ENCODE measurements at regions not wholly inside any gene's neighbourhood (a gene's known extent, or its start where the extent isn't known, plus 50 kb on each side); places are given as distances from the start of the nearest gene placed in this dataset.

DNA sequence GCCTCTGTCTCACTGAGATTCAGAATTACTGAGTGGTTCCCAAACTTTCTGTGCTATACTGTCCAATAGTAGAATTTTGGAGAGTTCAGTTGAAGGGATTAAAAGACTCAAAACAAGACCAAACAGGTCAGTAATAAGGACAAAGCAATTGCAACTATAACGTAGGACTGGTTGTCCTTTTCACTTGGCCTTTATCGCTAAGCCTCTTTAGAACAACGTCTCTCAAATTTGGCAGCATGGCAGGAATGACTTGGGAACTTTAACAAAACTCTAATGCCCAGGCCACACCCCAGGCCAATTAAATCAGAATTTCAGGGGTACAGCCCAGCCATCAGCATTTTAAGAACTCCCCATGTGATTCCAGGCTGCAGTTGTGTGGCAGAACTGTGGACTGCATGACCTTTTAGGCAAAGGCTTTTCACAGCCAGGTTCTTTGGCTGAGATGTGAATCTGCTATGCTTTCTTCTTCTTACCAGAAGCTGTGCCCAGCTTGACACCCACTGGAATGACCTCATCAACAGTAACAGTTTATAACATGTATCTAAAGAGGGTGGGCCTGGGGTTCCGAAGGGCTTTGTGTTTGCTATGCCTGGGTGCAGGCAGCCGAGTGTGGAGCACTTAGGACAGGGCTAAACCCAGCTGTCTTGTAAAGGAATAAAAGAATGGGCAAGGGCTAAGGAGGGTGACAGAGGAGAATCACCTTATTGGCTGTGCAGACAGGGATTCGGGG is 226.2 kb upstream of the PRICKLE2 start:
- H3K4me3 ChIP-seq (ENCODE audit: low read length), result no peak overlapping the region
- WGBS (ENCODE audit: insufficient coverage), result 63% methylated on average over 5 of the region's 6 CpGs
- H3K27me3 ChIP-seq (ENCODE audit: control insufficient read depth, insufficient read depth, low read length), result peaks cover 3% of the 10 kb centered on the region
- H3K9me3 ChIP-seq (replicated peaks; ENCODE audit: control insufficient read depth, low read depth, low read length), result no peaks in the 10 kb centered on the region
- H3K4me1 ChIP-seq (ENCODE audit: control insufficient read depth, insufficient read depth, low read length), result no peaks in the 10 kb centered on the region
- H3K27ac ChIP-seq (ENCODE audit: low read length), result no peak overlapping the region
- no peak for DNase-seq
- no peaks in the 10 kb centered on the region for H3K36me3 ChIP-seq (ENCODE audit: control insufficient read depth, insufficient read depth, low read length)

DNA sequence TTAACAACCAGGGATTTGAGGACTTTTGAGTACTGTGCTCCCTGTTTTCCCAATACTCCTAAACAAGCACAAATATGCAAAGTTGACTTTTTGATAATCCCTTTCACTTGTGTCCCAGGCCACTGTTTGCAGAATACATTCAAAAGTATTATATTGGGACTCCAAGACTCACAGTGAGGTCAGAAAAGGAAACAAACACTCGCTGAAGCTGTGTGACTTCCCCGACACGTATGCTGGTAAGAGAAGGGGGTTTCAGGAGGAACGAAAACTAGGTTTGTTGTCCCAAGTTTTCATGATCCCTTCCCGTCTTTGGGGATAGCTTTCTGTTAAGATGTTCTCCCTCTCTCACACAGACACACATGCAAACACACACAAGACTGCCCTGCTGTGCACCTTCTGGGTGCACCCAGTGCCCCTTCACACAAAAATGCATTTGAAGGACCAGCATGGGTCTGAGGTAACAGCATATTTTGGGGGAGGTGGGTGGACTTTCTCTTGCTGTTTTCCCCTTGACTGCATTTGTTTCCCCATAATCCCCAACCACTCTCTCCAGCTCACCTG is 225.2 kb upstream of the PRICKLE2 start:
- Histone ChIP-seq H3K4me3 (ENCODE audit: low read length) (no peak overlapping the region), H3K9me3 (replicated peaks; ENCODE audit: control insufficient read depth, low read depth, low read length) (no peaks in the 10 kb centered on the region), H3K27ac (ENCODE audit: low read length) (no peak overlapping the region), H3K36me3 (ENCODE audit: control insufficient read depth, insufficient read depth, low read length) (no peaks in the 10 kb centered on the region), H3K27me3 (ENCODE audit: control insufficient read depth, insufficient read depth, low read length) (peaks cover 5% of the 10 kb centered on the region), H3K4me1 (ENCODE audit: control insufficient read depth, insufficient read depth, low read length) (no peaks in the 10 kb centered on the region)
- no peak for DNase-seq
- WGBS (ENCODE audit: insufficient coverage), result no CpG with 5 or more reads among the region's 5 CpGs

DNA sequence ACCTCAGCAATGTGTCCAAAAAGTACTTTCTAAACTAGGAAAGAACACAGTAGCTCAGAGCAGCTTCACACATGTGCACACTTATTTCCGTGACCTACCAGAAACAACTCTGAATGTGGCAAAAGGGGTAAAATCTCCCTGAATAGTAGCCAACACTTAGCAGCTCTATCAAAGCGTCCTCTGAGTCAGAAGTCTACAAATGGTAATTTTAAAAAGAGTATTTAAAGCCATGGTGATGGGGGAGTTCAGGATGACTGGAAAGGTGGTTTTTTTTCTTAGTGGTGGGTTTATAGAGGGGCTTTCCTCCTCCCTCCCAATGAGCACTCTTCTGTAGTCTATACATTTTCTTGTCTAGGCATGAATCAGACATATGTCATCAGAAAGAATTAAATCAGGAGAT is 223.8 kb upstream of the PRICKLE2 start:
- Histone ChIP-seq H3K4me1 (ENCODE audit: control insufficient read depth, insufficient read depth, low read length) (peaks cover 9% of the 10 kb centered on the region), H3K4me3 (ENCODE audit: low read length) (no peak overlapping the region), H3K27me3 (ENCODE audit: control insufficient read depth, insufficient read depth, low read length) (peaks cover 16% of the 10 kb centered on the region), H3K36me3 (ENCODE audit: control insufficient read depth, insufficient read depth, low read length) (no peaks in the 10 kb centered on the region), H3K9me3 (replicated peaks; ENCODE audit: control insufficient read depth, low read depth, low read length) (no peaks in the 10 kb centered on the region), H3K27ac (ENCODE audit: low read length) (no peak overlapping the region)
- no peak for DNase-seq
- WGBS (ENCODE audit: insufficient coverage), result no CpG with 5 or more reads among the region's 2 CpGs

- Histone ChIP-seq H3K4me3 (ENCODE audit: low read length) (no peak overlapping the region), H3K27me3 (ENCODE audit: control insufficient read depth, insufficient read depth, low read length) (peaks cover 25% of the 10 kb centered on the region), H3K4me1 (ENCODE audit: control insufficient read depth, insufficient read depth, low read length) (peaks cover 21% of the 10 kb centered on the region), H3K36me3 (ENCODE audit: control insufficient read depth, insufficient read depth, low read length) (no peaks in the 10 kb centered on the region), H3K27ac (ENCODE audit: low read length) (no peak overlapping the region), H3K9me3 (replicated peaks; ENCODE audit: control insufficient read depth, low read depth, low read length) (no peaks in the 10 kb centered on the region)
- DNase-seq, result no peak
- WGBS (ENCODE audit: insufficient coverage), result no CpG with 5 or more reads among the region's 5 CpGs
These were observed 220.7 kb upstream of the PRICKLE2 start for GRCh38 chr3:64445944-64446300.

GRCh38 chr3:64445109-64445943 is 220.1 kb upstream of the PRICKLE2 start:
- peaks cover 25% of the 10 kb centered on the region for H3K27me3 ChIP-seq (ENCODE audit: control insufficient read depth, insufficient read depth, low read length)
- under 1% methylated on average over 64 of the region's 79 CpGs for WGBS (ENCODE audit: insufficient coverage)
- H3K9me3 ChIP-seq (replicated peaks; ENCODE audit: control insufficient read depth, low read depth, low read length), result no peaks in the 10 kb centered on the region
- H3K36me3 ChIP-seq (ENCODE audit: control insufficient read depth, insufficient read depth, low read length), result no peaks in the 10 kb centered on the region
- peaks cover 23% of the 10 kb centered on the region for H3K4me1 ChIP-seq (ENCODE audit: control insufficient read depth, insufficient read depth, low read length)
- H3K4me3 ChIP-seq (ENCODE audit: low read length), result peak overlapping the region; percentile 52
- peak; percentile 64 for DNase-seq
- no peak overlapping the region for H3K27ac ChIP-seq (ENCODE audit: low read length)

DNA sequence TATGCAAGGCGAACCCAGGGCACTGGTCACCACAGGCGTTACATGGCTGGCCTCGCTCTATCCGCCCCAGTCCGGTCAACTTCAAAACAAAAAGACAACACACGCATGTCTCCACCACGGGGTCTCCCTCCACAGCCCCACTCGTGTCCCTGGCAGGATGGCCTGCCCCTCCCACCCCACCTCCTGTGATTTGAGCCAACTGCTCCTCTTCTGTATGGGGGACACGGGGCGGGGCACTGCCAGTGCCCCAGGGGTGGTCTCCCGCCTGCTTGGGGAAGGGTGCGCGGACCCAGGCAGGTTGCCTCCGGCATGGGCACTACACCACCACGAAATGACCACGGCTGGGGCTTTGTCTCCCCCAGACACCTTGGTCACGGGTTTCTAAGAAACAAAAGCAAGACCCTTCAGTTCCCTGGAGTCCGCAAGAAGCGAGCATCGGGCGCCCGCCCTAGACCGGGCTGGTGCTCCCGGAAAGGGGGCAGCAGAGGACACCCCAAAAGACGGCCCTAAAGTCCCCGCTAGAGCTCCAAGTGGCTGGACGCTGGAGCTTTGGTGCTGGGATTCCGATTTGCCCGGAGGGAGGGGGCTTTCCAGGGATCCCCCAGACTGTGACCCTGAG is 219.3 kb upstream of the PRICKLE2 start:
- Histone ChIP-seq H3K27me3 (ENCODE audit: control insufficient read depth, insufficient read depth, low read length) (peaks cover 25% of the 10 kb centered on the region), H3K27ac (ENCODE audit: low read length) (no peak overlapping the region), H3K9me3 (replicated peaks; ENCODE audit: control insufficient read depth, low read depth, low read length) (no peaks in the 10 kb centered on the region), H3K4me3 (ENCODE audit: low read length) (peak overlapping the region; percentile 52), H3K4me1 (ENCODE audit: control insufficient read depth, insufficient read depth, low read length) (peaks cover 25% of the 10 kb centered on the region), H3K36me3 (ENCODE audit: control insufficient read depth, insufficient read depth, low read length) (no peaks in the 10 kb centered on the region)
- WGBS (ENCODE audit: insufficient coverage), result under 1% methylated on average over 27 of the region's 29 CpGs
- DNase-seq, result no peak

- Histone ChIP-seq H3K36me3 (ENCODE audit: control insufficient read depth, insufficient read depth, low read length) (no peaks in the 10 kb centered on the region), H3K4me3 (ENCODE audit: low read length) (no peak overlapping the region), H3K27ac (ENCODE audit: low read length) (no peak overlapping the region), H3K4me1 (ENCODE audit: control insufficient read depth, insufficient read depth, low read length) (peaks cover 25% of the 10 kb centered on the region), H3K9me3 (replicated peaks; ENCODE audit: control insufficient read depth, low read depth, low read length) (no peaks in the 10 kb centered on the region), H3K27me3 (ENCODE audit: control insufficient read depth, insufficient read depth, low read length) (peaks cover 25% of the 10 kb centered on the region)
- WGBS (ENCODE audit: insufficient coverage), result 31% methylated on average over 8 of the region's 16 CpGs
- peak; percentile 51 for DNase-seq
These were observed 218.5 kb upstream of the PRICKLE2 start for GRCh38 chr3:64443546-64444381.

DNA sequence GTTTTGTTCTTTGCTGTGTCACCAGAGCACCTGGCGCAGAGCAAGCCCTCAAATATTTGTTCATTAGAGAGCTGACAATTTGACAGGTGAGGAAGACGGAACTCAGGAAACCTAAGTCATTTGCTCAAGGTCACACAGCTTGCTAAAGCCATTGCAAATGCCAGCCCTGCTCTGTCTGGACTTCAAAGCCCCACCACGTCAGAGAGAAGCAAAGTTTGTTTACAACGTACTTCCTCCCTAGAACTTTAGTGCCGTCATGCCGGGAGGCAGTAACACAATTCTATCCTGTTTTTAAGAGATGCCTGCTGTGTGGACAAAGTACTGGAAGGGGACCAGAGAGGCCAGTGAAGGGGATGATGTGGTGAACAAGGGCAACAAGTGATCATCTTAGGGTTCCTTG is 216.6 kb upstream of the PRICKLE2 start:
- 88% methylated on average over 1 of the region's 6 CpGs for WGBS (ENCODE audit: insufficient coverage)
- Histone ChIP-seq H3K4me3 (ENCODE audit: low read length) (no peak overlapping the region), H3K4me1 (ENCODE audit: control insufficient read depth, insufficient read depth, low read length) (peaks cover 25% of the 10 kb centered on the region), H3K27ac (ENCODE audit: low read length) (no peak overlapping the region), H3K9me3 (replicated peaks; ENCODE audit: control insufficient read depth, low read depth, low read length) (no peaks in the 10 kb centered on the region), H3K27me3 (ENCODE audit: control insufficient read depth, insufficient read depth, low read length) (peaks cover 22% of the 10 kb centered on the region), H3K36me3 (ENCODE audit: control insufficient read depth, insufficient read depth, low read length) (no peaks in the 10 kb centered on the region)
- no peak for DNase-seq

DNA sequence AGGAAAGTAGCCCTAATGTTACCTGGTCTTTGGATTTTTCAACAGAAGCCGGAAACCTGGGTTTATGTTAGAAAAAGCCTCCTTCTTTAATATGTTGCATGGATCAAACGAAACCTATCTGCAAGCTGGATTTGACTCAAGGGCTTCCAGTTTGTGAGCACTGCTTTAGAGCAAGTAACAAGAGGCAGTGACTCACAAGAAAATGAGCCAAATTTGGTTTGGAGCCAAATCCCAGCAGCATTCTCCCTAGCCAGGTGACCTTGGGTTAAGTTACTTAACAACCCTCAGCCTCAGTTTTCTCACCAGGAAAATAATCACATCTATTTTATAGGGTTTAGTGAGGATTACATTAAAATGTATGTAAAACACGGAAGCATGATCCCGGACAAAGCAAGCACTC is 215.2 kb upstream of the PRICKLE2 start:
- WGBS (ENCODE audit: insufficient coverage), result no CpG with 5 or more reads among the region's 4 CpGs
- Histone ChIP-seq H3K27ac (ENCODE audit: low read length) (no peak overlapping the region), H3K4me3 (ENCODE audit: low read length) (no peak overlapping the region), H3K27me3 (ENCODE audit: control insufficient read depth, insufficient read depth, low read length) (peaks cover 20% of the 10 kb centered on the region), H3K9me3 (replicated peaks; ENCODE audit: control insufficient read depth, low read depth, low read length) (no peaks in the 10 kb centered on the region), H3K36me3 (ENCODE audit: control insufficient read depth, insufficient read depth, low read length) (no peaks in the 10 kb centered on the region), H3K4me1 (ENCODE audit: control insufficient read depth, insufficient read depth, low read length) (peaks cover 25% of the 10 kb centered on the region)
- peak; percentile 59 for DNase-seq
